Fibroblast of villous mesenchyme (primary cell): ENCODE measurements at regions not wholly inside any gene's neighbourhood (a gene's known extent, or its start where the extent isn't known, plus 50 kb on each side); places are given as distances from the start of the nearest gene placed in this dataset.

Experiments
- DNase-seq: peaks from one replicate; pipeline ENCODE4 v3.0.0-alpha.2; 2010; ENCODE audit warnings: low read depth
- H3K4me3 ChIP-seq: 2 replicates; pipeline ENCODE4 v1.5.1; 2011; ENCODE audit warnings: low read depth, mild to moderate bottlenecking, low read length
- CTCF ChIP-seq: IDR thresholded peaks from 2 replicates; pipeline ENCODE4 v1.5.1; 2012; ENCODE audit warnings: low read depth, mild to moderate bottlenecking, low read length; ENCODE audit not compliant: insufficient read depth

GRCh38 chr14:40762685-40763084 lies 844.0 kb upstream of the LRFN5 start:
- H3K4me3 ChIP-seq = no peak overlapping the region
- DNase-seq = peak; percentile 0
- no peak for TF ChIP-seq CTCF

DNA sequence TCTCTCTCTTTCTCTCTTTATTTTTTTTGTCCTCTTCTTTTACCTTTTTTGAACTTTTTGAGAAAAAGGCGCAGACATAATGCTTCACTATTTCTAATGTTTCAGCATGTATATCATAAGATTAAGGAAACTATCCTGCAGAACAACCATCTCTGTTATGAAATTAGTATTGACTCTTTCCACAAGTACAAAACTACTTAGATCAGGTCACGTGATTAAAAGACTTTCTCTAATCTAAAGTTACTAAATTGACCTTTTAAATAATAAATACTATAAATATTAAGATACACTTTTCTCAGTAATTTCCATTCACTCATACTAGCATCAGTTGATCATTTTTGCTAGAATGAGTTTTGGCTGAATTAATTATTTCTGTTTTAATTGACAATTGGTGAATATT lies 844.5 kb upstream of the LRFN5 start:
- no peak for TF ChIP-seq CTCF
- H3K4me3 ChIP-seq = no peak overlapping the region
- no peak for DNase-seq

DNA sequence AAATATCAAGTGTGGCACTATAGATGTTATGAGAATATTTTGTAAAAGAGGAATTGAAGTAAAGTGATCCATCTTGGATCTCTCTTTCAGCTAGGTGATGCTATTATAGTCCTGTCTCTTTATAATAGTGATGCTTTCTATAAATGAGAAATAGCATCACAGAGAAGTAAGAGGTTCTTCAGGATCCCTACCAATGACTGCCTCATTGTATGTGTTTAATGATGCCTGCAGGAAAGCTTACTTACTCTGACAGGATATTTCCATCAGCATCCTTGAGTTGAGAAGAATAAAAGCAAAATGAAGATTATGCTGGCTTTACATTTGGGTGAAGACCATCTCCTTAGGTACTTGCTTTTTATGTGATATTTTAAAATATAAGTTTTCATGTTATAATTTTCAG lies 846.0 kb upstream of the LRFN5 start:
- TF ChIP-seq CTCF = no peak
- H3K4me3 ChIP-seq = no peak overlapping the region
- DNase-seq = no peak

DNA sequence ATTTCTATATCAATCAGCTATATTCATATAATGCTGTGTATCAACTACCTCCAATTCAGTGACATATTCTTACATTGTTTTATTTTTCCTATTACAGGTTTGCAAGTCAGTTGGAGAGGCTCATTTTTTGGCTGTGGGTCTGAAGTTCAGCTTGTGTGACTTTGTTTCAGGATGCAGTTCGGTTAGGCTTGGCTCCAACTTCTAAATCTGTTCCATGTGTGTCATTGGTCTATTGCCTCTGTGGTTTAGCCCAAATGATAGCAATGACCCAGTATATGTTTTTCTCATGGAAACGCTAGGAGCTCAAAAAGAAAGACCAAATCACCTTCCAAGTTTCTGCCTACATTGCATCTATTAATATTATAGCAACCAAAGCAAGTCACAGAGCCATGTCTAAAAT lies 848.6 kb upstream of the LRFN5 start:
- DNase-seq = no peak
- no peak overlapping the region for H3K4me3 ChIP-seq
- no peak for TF ChIP-seq CTCF

GRCh38 chr14:40757376-40757950 lies 849.2 kb upstream of the LRFN5 start:
- no peak overlapping the region for H3K4me3 ChIP-seq
- DNase-seq = no peak
- no peak for TF ChIP-seq CTCF

- DNase-seq = no peak
- H3K4me3 ChIP-seq = no peak overlapping the region
- TF ChIP-seq CTCF = no peak
Measured at GRCh38 chr14:40733206-40733605, 873.5 kb upstream of the LRFN5 start.

DNA sequence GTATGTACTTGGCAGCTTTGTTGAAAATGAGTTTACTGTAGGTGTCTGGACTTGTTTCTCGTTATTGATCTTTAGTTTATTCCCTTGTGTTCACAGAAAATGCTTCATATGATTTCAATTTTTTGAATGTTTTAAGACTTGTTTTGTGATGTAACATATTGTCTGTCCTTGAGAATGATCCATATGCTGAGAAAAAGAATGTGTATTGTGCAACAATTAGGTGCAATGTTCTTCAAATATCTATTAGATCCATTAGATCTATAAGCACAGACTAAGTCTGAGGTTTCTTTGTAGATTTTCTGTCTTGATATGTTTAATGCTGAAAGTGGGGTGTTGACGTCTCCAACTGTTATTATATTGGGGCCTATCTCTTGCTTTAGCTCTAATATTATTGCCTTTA lies 879.6 kb upstream of the LRFN5 start:
- DNase-seq = no peak
- no peak for TF ChIP-seq CTCF
- no peak overlapping the region for H3K4me3 ChIP-seq
